Thymus (tissue), 11 donors: ENCODE measurements at regions not wholly inside any gene's neighbourhood (a gene's known extent, or its start where the extent isn't known, plus 50 kb on each side); places are given as distances from the start of the nearest gene placed in this dataset.

Source experiments
- DNase-seq, 9 donors: peaks; one replicate each; pipeline ENCODE4 v3.0.0-alpha.2; 2013; ENCODE audit warnings: low spot score in 9 of 9, low read depth in 6 of 9, missing footprints in 1 of 9
- H3K27ac ChIP-seq, 2 donors: one replicate each; pipeline ENCODE4 v1.5.1; 2013; ENCODE audit warnings: control low read depth in 1 of 2, low read depth in 1 of 2, low read length in 1 of 2, mild to moderate bottlenecking in 1 of 2, moderate library complexity in 1 of 2
- H3K27me3 ChIP-seq, 2 donors: one replicate each; pipeline ENCODE4 v1.5.1; 2013; ENCODE audit warnings: low read length in 1 of 2; ENCODE audit not compliant: control insufficient read depth in 2 of 2, insufficient read depth in 1 of 2
- H3K36me3 ChIP-seq, 2 donors: one replicate each; pipeline ENCODE4 v1.5.1; 2013; ENCODE audit warnings: low read length in 1 of 2, mild to moderate bottlenecking in 1 of 2, moderate library complexity in 1 of 2; ENCODE audit not compliant: control insufficient read depth in 2 of 2, insufficient read depth in 2 of 2
- H3K4me1 ChIP-seq, 2 donors: one replicate each; pipeline ENCODE4 v1.5.1; 2013; ENCODE audit warnings: low read length in 2 of 2; ENCODE audit not compliant: control insufficient read depth in 2 of 2, insufficient read depth in 2 of 2
- H3K4me3 ChIP-seq, 2 donors: one replicate each; pipeline ENCODE4 v1.5.1; 2013; ENCODE audit warnings: low read length in 2 of 2, control low read depth in 1 of 2, mild to moderate bottlenecking in 1 of 2
- H3K9me3 ChIP-seq, 2 donors: one replicate each; pipeline ENCODE4 v1.5.1; 2013; ENCODE audit warnings: low read length in 1 of 2, mild to moderate bottlenecking in 1 of 2; ENCODE audit not compliant: control insufficient read depth in 2 of 2, insufficient read depth in 1 of 2
- WGBS: extraction: QIAGEN DNeasy Blood & Tissue Kit; methylation state at CpG from one replicate; pipeline ENCODE4 v1.1.7; 2013; 5-methylcytosine and 5-hydroxymethylcytosine counted together
- donor health status: healthy.

DNA sequence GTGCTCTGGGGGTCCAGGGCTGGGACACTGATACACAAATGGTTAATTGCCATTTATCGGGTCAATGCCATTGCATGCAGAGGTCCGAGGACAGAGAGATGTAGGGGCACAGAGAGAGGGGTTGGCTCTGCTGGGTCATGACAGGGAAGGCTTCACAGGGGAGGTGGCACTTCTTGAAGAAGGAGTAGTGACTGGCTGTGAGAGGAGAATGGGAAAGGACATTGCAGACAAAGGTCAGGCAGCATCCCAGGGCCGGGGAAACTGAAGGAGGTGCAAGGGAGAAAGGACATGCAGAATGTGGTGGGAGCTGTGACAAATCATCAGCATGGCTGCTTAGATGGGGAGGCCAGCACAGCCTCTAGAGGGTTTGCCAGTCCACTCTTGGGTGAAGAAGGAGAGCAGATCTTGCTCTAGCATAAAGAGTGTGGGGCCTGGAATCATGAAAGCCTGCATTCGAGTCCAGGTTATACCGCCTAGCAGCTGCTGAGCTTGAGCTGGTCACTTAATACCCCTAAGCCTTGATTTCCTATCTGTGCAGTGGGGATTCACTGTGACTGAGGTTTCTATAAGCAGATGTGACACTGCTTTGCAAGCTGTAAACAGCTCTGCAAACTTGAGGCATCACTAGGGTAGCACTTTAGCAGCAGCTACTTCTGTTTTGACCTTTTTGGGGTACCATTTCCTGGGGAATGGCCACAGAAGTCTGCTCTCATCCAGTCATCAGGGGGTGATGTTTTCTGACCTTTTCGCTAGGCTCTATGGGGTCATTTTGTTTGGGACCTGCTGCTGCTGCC lies 59.2 kb upstream of the EPS8L3 start:
- Histone ChIP-seq H3K36me3 (no peaks in the 10 kb centered on the region), H3K9me3 (no peaks in the 10 kb centered on the region), H3K4me1 (peaks cover 0 to 8% of the 10 kb centered on the region in 2 donors), H3K4me3 (no peak overlapping the region), H3K27me3 (no peaks in the 10 kb centered on the region), H3K27ac (no peak overlapping the region)
- WGBS: 98% methylated on average over 6 of the region's 6 CpGs
- no peak for DNase-seq

DNA sequence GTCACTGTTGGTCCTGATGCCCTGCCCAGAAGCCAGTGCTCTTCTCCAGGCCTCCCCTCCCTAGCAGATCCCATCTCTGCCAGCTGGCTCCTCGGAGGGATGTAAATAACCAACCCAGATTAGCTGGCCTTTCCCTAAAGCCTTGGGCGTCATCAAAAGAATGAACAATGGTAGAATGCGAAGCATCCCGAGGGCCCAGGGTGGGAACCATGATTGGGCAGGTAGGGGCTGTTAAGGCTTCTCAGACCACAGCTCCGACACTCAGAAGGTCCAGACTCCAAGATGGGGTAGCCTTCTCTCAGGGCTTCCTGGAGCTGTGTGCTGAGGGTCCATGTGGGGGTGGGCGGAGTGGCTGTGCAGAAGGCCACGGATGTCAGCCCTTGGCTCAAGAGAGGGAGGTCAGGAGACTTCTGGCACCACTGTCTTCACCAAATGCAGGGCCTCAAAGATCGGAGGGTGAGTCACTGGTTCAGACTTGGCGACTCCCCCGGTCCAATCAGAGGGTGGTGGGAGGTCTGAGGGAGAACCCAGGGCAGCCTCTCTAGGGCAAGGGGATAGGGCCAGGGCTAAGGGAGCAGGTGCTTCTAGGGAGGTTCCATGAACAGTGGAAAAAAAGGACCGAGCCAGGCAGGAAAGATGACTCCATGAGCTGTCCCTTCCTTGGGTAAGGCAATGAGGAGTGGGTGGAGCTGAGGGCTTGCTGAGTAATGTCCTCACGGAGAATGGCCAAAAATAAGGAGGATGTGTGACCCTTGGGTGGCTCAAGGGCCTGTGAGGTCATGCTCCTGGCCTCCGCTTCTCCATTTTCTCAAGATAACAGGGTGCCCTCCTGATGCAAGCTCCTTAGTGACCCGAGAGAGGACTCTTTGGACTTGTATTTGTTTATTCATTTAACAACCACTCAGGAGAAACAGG lies 58.4 kb upstream of the EPS8L3 start:
- no peaks in the 10 kb centered on the region for H3K9me3 ChIP-seq
- H3K4me3 ChIP-seq: no peak overlapping the region
- WGBS: 88% methylated on average over 14 of the region's 14 CpGs
- DNase-seq: no peak
- no peaks in the 10 kb centered on the region for H3K36me3 ChIP-seq
- no peak overlapping the region for H3K27ac ChIP-seq
- H3K4me1 ChIP-seq: peaks cover 0 to 9% of the 10 kb centered on the region in 2 donors
- no peaks in the 10 kb centered on the region for H3K27me3 ChIP-seq

DNA sequence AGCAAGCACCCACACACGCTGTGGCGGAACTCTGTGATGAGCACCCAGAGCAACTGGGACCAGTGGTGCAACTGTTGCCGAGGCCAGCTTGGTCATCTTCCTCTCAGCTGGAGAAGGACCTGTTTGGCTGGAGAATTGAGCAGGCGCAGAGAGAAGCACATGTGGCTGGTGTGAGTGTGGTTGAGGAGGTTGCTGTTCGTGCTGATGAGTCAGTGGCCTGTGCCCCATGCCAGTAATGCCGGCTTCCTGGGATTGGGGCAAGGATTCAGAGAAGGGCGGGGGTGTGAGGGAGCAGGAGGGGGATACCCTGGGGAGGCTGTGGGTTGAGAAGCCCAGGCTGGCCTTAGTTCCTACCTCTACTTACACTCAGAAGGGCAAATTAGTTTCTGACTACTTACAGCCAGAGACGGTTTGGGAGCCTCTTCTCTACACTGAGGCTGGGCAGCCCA lies 57.5 kb upstream of the EPS8L3 start:
- 92% methylated on average over 8 of the region's 8 CpGs for WGBS
- H3K4me3 ChIP-seq: no peak overlapping the region
- no peak overlapping the region for H3K27ac ChIP-seq
- DNase-seq: no peak
- H3K36me3 ChIP-seq: no peaks in the 10 kb centered on the region
- peaks cover 0 to 15% of the 10 kb centered on the region in 2 donors for H3K4me1 ChIP-seq
- no peaks in the 10 kb centered on the region for H3K27me3 ChIP-seq
- H3K9me3 ChIP-seq: peaks cover 0 to 1% of the 10 kb centered on the region in 2 donors

DNA sequence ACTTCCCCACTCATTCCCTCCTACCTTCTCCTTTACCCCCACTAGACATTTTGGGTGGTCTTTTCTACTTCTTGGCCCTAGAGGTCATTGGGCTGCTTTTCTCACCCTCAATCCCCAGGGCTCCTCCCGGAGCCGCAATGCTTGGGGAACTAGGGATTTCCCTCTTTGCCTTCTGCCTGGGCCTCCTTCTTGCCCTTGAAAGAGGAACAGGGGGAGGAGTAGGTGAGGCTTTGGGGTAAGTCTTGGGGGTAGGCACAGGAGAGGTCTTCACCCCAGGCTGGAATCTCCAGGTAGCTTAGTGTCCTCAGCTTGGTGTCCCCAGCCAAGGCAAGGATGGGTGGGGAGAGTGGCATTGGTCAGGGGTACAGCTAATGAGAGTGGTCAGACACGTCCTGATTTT lies 56.2 kb upstream of the EPS8L3 start:
- no peak overlapping the region for H3K27ac ChIP-seq
- no peak for DNase-seq
- no peaks in the 10 kb centered on the region for H3K36me3 ChIP-seq
- H3K4me3 ChIP-seq: no peak overlapping the region
- 94% methylated on average over 3 of the region's 3 CpGs for WGBS
- peaks cover 0 to 7% of the 10 kb centered on the region in 2 donors for H3K9me3 ChIP-seq
- H3K4me1 ChIP-seq: peaks cover 0 to 26% of the 10 kb centered on the region in 2 donors
- no peaks in the 10 kb centered on the region for H3K27me3 ChIP-seq

DNA sequence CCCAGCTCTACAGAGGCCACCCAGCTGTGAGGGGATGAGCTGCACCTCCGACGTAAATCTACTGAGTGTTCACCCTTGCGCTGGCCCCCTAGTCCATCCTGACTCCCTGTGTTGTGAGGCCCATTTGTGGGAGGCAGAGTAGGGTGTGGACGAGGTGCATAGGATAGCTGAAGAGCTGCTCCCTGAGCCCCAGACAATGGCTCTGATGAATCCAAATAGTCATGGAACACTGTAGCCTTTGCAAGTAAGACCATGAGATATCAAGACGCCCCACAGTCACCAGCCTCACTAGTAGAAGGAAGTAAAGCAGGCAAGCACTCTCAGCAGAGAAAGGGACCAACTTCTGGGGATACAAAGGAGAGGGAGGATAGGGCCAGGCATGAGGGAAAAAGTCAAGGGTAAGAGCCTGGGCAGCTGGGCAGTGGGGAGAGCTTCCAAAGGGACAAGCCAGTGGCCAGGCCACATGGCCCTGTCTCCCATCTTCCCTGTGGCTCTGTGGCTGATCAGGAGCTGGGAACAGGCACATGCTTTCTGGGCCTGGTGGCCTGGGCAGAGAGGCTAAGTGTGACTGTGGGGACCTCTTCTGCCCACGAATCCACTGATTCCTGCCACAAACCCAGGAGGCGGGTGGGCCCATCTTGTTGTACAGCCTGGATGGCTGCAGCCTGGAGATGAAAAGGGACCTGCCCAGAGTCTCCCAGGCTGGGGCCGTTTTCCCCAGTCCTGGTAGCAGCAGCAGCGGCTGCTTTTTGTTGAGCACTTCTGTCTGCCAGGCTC lies 55.5 kb upstream of the EPS8L3 start:
- no peak overlapping the region for H3K4me3 ChIP-seq
- H3K9me3 ChIP-seq: peaks cover 0 to 7% of the 10 kb centered on the region in 2 donors
- 95% methylated on average over 9 of the region's 9 CpGs for WGBS
- no peaks in the 10 kb centered on the region for H3K27me3 ChIP-seq
- no peak for DNase-seq
- peaks cover 0 to 28% of the 10 kb centered on the region in 2 donors for H3K4me1 ChIP-seq
- no peak overlapping the region for H3K27ac ChIP-seq
- H3K36me3 ChIP-seq: no peaks in the 10 kb centered on the region

DNA sequence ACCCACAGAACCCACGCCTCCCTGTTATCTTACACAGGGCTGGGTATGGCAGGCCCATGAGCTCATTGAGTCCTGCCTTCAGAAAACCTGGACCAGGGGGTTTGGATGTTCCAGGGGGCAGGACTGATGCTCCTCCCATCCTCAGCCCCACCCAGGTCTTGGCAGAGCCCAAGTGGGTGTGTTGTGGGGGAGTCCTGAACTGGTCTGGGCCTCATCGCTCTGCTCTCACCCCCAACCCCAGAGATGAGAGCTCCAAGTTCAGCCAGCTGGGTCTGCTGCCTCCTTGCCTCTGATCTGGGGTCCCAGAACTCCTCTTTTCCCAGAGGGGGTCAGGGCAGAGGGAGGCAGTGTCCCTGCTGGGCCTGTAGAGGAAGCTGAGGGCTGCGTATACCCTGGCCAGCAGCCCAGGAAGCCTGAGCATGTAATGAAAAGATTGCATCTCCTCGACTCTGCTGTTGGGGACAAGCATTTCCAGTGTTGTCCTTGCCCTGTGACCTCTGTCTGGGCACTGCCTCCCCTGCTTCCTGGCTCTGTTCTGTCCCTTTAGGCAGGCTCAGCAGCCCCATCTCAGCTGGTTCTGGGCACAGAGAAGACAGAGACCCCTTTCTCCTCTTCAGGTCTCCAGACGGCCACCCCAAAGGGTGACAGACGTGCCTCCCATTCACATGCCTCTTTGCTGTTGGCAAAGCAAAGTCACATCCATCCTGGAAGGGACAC lies 54.7 kb upstream of the EPS8L3 start:
- DNase-seq: no peak
- H3K4me3 ChIP-seq: no peak overlapping the region
- WGBS: 88% methylated on average over 6 of the region's 6 CpGs
- no peaks in the 10 kb centered on the region for H3K27me3 ChIP-seq
- H3K36me3 ChIP-seq: no peaks in the 10 kb centered on the region
- peaks cover 0 to 28% of the 10 kb centered on the region in 2 donors for H3K4me1 ChIP-seq
- H3K27ac ChIP-seq: no peak overlapping the region
- H3K9me3 ChIP-seq: peaks cover 0 to 7% of the 10 kb centered on the region in 2 donors

DNA sequence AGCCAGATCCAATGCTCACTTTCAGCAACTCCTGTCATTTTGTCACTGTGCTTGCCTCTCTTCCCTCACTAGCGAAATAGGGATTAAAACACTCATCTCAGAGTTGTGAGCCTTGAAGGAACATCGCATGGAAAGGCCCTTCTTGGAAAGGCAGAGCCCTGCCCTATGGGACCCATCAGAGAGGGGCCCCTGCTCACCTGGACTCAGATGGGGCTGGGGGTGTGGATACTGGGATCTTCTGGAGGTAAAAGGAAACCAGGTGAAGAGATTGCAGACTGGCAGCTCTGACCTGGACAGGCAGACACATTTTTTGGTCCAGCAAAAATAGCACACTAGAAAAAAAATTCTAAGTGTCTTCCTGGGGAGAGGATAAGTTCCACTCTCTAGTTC lies 54.2 kb upstream of the EPS8L3 start:
- Histone ChIP-seq H3K4me3 (no peak overlapping the region), H3K36me3 (no peaks in the 10 kb centered on the region), H3K27me3 (no peaks in the 10 kb centered on the region), H3K27ac (no peak overlapping the region), H3K4me1 (peaks cover 0 to 28% of the 10 kb centered on the region in 2 donors), H3K9me3 (peaks cover 0 to 7% of the 10 kb centered on the region in 2 donors)
- WGBS: 96% methylated on average over 2 of the region's 2 CpGs
- no peak for DNase-seq

DNA sequence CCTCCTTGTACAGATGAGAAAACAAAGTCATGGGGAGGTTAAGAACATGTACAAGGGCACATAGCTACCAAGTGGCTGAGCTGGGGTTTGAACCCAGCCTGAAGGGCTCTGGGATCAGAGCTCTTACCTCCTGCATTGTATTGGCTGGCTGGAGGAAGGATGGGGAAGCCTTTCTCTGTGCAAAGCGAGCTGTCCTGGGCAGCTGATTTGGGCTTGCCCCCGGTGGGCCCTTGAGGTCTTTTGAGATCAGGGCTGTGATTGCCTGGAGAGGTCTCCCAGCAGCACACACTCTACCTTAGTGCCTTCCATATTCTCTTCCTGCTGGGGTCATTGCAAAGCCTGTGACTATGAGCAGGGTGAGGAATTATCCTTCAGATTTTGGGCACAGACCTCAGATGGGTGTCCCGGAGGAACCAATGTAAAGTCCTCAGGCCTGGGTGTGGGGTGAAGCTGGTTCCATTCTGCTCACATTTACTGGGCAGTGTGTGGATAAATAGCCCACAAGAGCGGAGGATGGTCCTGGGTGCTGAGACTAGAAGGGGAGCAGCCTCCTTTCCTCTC lies 53.3 kb upstream of the EPS8L3 start:
- no peak for DNase-seq
- Histone ChIP-seq H3K27me3 (no peaks in the 10 kb centered on the region), H3K27ac (no peak overlapping the region), H3K36me3 (no peaks in the 10 kb centered on the region), H3K4me1 (peaks cover 0 to 28% of the 10 kb centered on the region in 2 donors), H3K4me3 (no peak overlapping the region), H3K9me3 (peaks cover 0 to 7% of the 10 kb centered on the region in 2 donors)
- WGBS: 99% methylated on average over 4 of the region's 4 CpGs
